ENCODE measurements at regions not wholly inside any gene's neighbourhood (a gene's known extent, or its start where the extent isn't known, plus 50 kb on each side); places are given as distances from the start of the nearest gene placed in this dataset.

DNA sequence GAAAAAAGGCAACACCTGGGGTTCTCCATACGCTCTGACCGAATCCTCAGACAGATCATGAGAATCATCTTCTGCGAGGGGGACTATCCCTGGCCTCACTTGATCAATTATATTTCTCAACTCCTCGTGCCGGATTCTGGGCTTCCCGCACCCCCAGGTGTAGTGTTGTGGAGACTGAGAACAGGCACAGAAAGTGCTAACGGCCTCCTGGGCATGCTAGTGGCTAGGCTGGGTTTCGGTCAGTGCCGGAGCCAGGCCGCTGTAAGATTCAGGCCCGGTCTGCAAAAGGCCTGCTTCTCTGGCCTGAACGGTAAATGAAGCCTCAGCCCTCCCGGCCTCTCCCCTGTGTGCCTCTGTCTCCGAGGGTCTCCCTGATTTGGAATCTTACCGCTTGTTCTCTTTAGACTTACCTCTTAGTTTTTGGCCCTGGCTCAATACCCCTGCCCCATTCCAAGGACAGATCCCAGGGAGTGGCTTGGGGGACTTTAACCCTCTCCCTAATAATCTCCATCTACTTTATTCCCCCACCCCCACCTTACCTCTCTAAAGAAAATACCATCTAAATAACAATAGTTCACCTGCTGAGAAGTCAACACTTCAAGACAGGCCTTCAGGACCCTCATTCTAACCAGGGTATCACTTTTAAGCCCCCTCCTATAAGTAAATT is 79.0 kb upstream of the MEDAG start:
- FAIRE-seq: no peak
- TF ChIP-seq, protein P1, sequence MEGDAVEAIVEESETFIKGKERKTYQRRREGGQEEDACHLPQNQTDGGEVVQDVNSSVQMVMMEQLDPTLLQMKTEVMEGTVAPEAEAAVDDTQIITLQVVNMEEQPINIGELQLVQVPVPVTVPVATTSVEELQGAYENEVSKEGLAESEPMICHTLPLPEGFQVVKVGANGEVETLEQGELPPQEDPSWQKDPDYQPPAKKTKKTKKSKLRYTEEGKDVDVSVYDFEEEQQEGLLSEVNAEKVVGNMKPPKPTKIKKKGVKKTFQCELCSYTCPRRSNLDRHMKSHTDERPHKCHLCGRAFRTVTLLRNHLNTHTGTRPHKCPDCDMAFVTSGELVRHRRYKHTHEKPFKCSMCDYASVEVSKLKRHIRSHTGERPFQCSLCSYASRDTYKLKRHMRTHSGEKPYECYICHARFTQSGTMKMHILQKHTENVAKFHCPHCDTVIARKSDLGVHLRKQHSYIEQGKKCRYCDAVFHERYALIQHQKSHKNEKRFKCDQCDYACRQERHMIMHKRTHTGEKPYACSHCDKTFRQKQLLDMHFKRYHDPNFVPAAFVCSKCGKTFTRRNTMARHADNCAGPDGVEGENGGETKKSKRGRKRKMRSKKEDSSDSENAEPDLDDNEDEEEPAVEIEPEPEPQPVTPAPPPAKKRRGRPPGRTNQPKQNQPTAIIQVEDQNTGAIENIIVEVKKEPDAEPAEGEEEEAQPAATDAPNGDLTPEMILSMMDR (IDR thresholded peaks at IDR 0.05): no peak
- intact Hi-C loops (cut with DNase I): no loop called here
- Histone ChIP-seq H3K9me3 (no peaks in the 10 kb centered on the region), H3K36me3 (no peaks in the 10 kb centered on the region), H3K4me3 (no peak overlapping the region), H3K27ac (no peak overlapping the region), H3K27me3 (no peaks in the 10 kb centered on the region), H3K4me1 (peaks cover 0 to 10% (median 0%) of the 10 kb centered on the region in 3 donors)
- no peak for ATAC-seq
- no peak for DNase-seq
- WGBS, 2 donors: 92 to 93% methylated on average over 15 of the region's 15 CpGs

DNA sequence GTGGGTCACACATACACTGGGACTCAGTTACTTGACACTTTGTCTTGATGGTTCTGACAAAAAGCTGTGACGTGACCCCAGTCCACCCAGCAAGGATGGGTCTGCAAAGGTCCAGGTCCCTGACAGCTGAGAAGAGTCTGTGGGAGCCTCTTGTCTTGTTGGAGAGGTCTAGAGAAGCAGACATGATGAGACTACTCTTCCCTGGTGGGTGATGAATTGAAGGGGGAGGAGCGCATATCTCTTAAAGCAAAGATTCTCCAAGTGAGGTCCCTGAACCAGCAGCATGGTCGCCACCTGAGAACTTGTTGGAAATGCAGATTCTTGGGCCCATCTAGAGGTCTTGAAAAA is 78.5 kb upstream of the MEDAG start:
- no peak for DNase-seq
- Histone ChIP-seq H3K27ac (no peak overlapping the region), H3K27me3 (no peaks in the 10 kb centered on the region), H3K9me3 (no peaks in the 10 kb centered on the region), H3K4me1 (peaks cover 0 to 10% (median 0%) of the 10 kb centered on the region in 3 donors), H3K36me3 (no peaks in the 10 kb centered on the region), H3K4me3 (no peak overlapping the region)
- TF ChIP-seq, protein P1 (IDR thresholded peaks at IDR 0.05): no peak
- WGBS, 2 donors: 81 to 91% methylated on average over 3 of the region's 3 CpGs
- no peak for FAIRE-seq
- intact Hi-C loops (cut with DNase I): no loop called here
- no peak for ATAC-seq

DNA sequence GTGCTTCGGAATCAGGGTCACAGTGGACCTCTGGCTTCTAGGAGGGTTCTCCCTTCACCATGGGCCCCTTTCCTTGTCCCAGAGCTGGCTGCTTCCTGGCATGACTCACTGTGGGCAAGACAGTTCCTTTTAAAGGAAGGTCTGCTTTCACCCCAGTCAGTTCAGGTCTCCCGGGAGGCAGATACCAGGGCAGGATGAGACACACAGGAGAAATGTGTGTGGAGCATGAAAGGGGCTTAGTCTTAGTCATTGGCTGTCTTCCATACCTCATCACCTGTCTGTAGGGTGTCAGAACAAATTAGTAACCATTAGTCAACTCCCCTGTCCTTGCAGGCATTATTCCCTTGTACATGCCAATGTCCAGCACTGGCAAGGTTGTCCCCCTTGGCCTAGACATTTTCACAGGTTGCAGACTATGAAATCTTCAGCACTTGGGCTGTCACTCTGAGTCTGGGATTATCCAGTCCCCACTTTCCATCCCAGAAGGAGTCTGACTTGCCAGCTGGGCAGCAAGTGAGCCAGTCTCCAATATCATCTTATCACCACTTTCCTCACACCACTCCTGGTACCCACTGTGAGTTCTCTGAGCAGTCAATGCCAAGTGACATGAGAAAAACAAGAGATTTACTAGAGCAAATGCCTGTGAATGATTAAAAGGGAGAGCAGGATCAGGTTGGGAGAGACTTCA is 76.8 kb upstream of the MEDAG start:
- Histone ChIP-seq H3K27ac (peak overlapping the region in 1 of 4 donors; percentile 11), H3K9me3 (no peaks in the 10 kb centered on the region), H3K4me1 (peaks cover 0 to 5% (median 0%) of the 10 kb centered on the region in 3 donors), H3K36me3 (no peaks in the 10 kb centered on the region), H3K4me3 (no peak overlapping the region), H3K27me3 (no peaks in the 10 kb centered on the region)
- intact Hi-C loops (cut with DNase I): no loop called here
- FAIRE-seq: no peak
- no peak for ATAC-seq
- TF ChIP-seq, protein P1 (IDR thresholded peaks at IDR 0.05): no peak
- WGBS, 2 donors: 80 to 82% methylated on average over 2 of the region's 2 CpGs
- no peak for DNase-seq

DNA sequence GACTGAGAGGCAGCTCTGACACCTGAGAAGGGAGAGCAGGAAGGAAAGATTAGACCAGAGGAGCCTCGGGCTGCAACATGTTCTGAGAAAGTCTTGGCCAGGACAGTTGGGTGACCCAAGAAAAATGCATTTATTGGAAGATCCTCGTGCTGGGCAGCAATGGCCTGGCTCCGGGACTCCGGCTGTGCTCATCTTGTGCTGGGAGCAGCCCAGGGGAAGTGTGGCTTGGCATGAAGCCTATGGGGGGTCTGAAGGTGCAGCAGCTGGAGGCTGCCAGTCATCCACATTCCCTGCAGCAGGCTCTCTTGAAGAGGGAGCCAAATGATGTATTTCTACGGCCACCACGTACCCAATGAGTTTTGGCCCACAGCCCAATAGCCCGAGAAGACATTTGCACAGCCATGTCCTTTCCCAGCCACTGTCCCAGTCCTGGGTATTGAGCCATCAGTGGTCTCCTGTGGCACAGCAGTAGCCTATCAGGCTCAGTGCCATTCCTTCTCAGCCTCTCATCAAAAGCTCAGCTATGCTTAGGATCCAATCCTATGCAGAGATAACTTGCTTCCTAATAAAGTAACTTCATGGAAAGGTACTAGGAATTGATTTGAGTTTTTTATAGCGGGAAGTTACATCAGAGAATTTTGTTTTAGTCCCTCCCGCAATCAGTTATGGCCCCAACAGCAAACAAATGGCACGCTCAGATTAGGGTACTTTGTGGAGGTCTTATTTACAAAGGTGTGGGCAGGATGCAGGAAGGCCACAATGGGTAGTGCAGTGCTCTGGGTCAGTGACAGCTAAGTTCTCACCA is 76.0 kb upstream of the MEDAG start:
- ATAC-seq: no peak
- Histone ChIP-seq H3K36me3 (no peaks in the 10 kb centered on the region), H3K4me1 (peaks cover 0 to 2% (median 0%) of the 10 kb centered on the region in 3 donors), H3K4me3 (no peak overlapping the region), H3K9me3 (no peaks in the 10 kb centered on the region), H3K27me3 (no peaks in the 10 kb centered on the region), H3K27ac (peak overlapping the region in 1 of 4 donors; percentile 11)
- DNase-seq: no peak
- no peak for FAIRE-seq
- TF ChIP-seq, protein P1 (IDR thresholded peaks at IDR 0.05): no peak
- intact Hi-C loops (cut with DNase I): no loop called here
- 74 to 79% methylated on average over 10 of the region's 10 CpGs for WGBS, 2 donors

Data from pancreas (tissue), 10 donors.